ENCODE measurements at regions not wholly inside any gene's neighbourhood (a gene's known extent, or its start where the extent isn't known, plus 50 kb on each side); places are given as distances from the start of the nearest gene placed in this dataset.

- no peak for DNase-seq (ENCODE audit: low read depth)
- H3K4me3 ChIP-seq (ENCODE audit: low read depth, low read length) = no peak overlapping the region
- TF ChIP-seq CTCF (IDR thresholded peaks at IDR 0.05; ENCODE audit: low read depth, low read length) (no peak), POLR2A (IDR thresholded peaks at IDR 0.05; ENCODE audit: extremely low read depth, insufficient read length) (no peak), MYC (IDR thresholded peaks at IDR 0.05; ENCODE audit: low read depth, low read length) (no peak), MAX (IDR thresholded peaks at IDR 0.05; ENCODE audit: low read depth, low read length) (no peak)
Measured at GRCh38 chr11:106497321-106497720, 419.9 kb downstream of the AASDHPPT start.

- TF ChIP-seq MYC (IDR thresholded peaks at IDR 0.05; ENCODE audit: low read depth, low read length) (no peak), POLR2A (IDR thresholded peaks at IDR 0.05; ENCODE audit: extremely low read depth, insufficient read length) (no peak), CTCF (IDR thresholded peaks at IDR 0.05; ENCODE audit: low read depth, low read length) (no peak), MAX (IDR thresholded peaks at IDR 0.05; ENCODE audit: low read depth, low read length) (no peak)
- DNase-seq (ENCODE audit: low read depth) = no peak
- H3K4me3 ChIP-seq (ENCODE audit: low read depth, low read length) = no peak overlapping the region
Measured at GRCh38 chr11:106497822-106498221, 420.4 kb downstream of the AASDHPPT start.

- DNase-seq (ENCODE audit: low read depth) = no peak
- TF ChIP-seq POLR2A (IDR thresholded peaks at IDR 0.05; ENCODE audit: extremely low read depth, insufficient read length) (no peak), MAX (IDR thresholded peaks at IDR 0.05; ENCODE audit: low read depth, low read length) (no peak), CTCF (IDR thresholded peaks at IDR 0.05; ENCODE audit: low read depth, low read length) (no peak), MYC (IDR thresholded peaks at IDR 0.05; ENCODE audit: low read depth, low read length) (no peak)
- no peak overlapping the region for H3K4me3 ChIP-seq (ENCODE audit: low read depth, low read length)
Measured at GRCh38 chr11:106503901-106504300, 426.4 kb downstream of the AASDHPPT start.

DNA sequence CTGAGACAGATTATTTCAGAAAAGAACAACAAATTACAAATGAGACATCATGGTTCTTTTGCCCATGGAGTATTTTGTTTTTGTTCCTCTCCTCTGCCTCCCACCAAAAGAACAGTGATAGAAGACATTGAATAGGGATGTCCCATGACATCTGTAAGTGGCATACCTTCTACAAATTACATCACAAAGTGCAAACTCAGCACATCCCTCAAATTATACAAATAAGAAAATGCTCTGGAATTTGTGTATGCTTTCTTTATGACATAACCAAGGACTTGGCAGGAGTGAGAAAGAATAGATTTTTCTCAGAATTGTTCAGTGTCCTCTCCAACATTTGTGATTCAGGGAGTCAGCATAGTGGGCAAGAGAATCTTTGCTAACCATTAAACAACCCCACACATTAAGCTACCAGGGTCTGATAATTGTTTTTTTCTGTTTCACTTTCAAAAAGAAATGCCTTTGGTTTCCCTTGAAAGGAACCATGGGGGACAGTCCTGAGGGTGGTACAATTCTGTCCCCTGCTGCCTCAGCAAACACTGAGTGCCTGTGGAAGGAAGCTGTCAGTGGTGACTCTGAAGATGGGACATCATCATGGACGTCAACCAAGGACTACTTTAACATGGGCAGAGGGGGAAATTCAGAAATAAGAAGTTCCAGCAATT lies 430.3 kb downstream of the AASDHPPT start:
- no peak overlapping the region for H3K4me3 ChIP-seq (ENCODE audit: low read depth, low read length)
- TF ChIP-seq CTCF (IDR thresholded peaks at IDR 0.05; ENCODE audit: low read depth, low read length) (no peak), MYC (IDR thresholded peaks at IDR 0.05; ENCODE audit: low read depth, low read length) (no peak), POLR2A (IDR thresholded peaks at IDR 0.05; ENCODE audit: extremely low read depth, insufficient read length) (no peak), MAX (IDR thresholded peaks at IDR 0.05; ENCODE audit: low read depth, low read length) (no peak)
- no peak for DNase-seq (ENCODE audit: low read depth)

DNA sequence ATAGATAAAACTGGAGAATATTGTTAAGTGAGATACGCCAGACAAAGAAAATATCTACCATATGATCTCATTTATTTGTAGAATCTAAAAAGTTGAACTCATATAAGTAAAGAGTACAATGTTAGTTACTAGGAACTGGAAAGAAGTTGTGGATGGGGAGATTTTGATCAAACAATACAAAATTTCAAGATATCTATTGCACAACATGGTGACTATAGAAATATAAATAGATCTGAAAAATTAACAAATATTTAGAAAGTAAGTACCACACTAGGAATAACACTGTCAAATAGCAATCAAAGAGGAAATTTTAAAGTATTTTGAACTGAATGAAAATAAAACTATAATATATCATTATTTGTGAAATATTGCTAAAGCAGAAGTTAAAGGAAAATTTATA lies 437.2 kb downstream of the AASDHPPT start:
- TF ChIP-seq MYC (IDR thresholded peaks at IDR 0.05; ENCODE audit: low read depth, low read length) (no peak), MAX (IDR thresholded peaks at IDR 0.05; ENCODE audit: low read depth, low read length) (no peak), POLR2A (IDR thresholded peaks at IDR 0.05; ENCODE audit: extremely low read depth, insufficient read length) (no peak), CTCF (IDR thresholded peaks at IDR 0.05; ENCODE audit: low read depth, low read length) (no peak)
- H3K4me3 ChIP-seq (ENCODE audit: low read depth, low read length) = no peak overlapping the region
- DNase-seq (ENCODE audit: low read depth) = no peak
